HG03095 (cell line): ENCODE measurements at regions not wholly inside any gene's neighbourhood (a gene's known extent, or its start where the extent isn't known, plus 50 kb on each side); places are given as distances from the start of the nearest gene placed in this dataset.

Experiments used
- ATAC-seq: cut with Tn5 transposase; IDR thresholded peaks from one replicate; pipeline ENCODE4 v1.9.1; 2021; ENCODE audit warnings: moderate library complexity; ENCODE audit not compliant: unreplicated experiment

- no peak for ATAC-seq
These were observed 1948.5 kb upstream of the PCDH20 start for GRCh38 chr13:63364159-63364558.

- no peak for ATAC-seq
These were observed 1935.9 kb upstream of the PCDH20 start for GRCh38 chr13:63351533-63351932.

GRCh38 chr13:63351081-63351480 is 1935.4 kb upstream of the PCDH20 start:
- no peak for ATAC-seq

- no peak for ATAC-seq
These were observed 1930.2 kb upstream of the PCDH20 start for GRCh38 chr13:63345835-63346234.

- no peak for ATAC-seq
These were observed 1929.1 kb upstream of the PCDH20 start for GRCh38 chr13:63344711-63345110.

GRCh38 chr13:63337921-63338320 is 1922.3 kb upstream of the PCDH20 start:
- ATAC-seq = no peak

GRCh38 chr13:63337041-63337440 is 1921.4 kb upstream of the PCDH20 start:
- no peak for ATAC-seq

- ATAC-seq = no peak
These were observed 1920.9 kb upstream of the PCDH20 start for GRCh38 chr13:63336549-63336948.

- no peak for ATAC-seq
These were observed 1911.9 kb upstream of the PCDH20 start for GRCh38 chr13:63327584-63327983.

- no peak for ATAC-seq
These were observed 1907.8 kb upstream of the PCDH20 start for GRCh38 chr13:63323441-63323840.

GRCh38 chr13:63311587-63311986 is 1895.9 kb upstream of the PCDH20 start:
- ATAC-seq = no peak

GRCh38 chr13:63308549-63309165 is 1893.0 kb upstream of the PCDH20 start:
- no peak for ATAC-seq

GRCh38 chr13:63307228-63307627 is 1891.6 kb upstream of the PCDH20 start:
- no peak for ATAC-seq

GRCh38 chr13:63305641-63306133 is 1890.0 kb upstream of the PCDH20 start:
- no peak for ATAC-seq

- ATAC-seq = no peak
These were observed 1888.8 kb upstream of the PCDH20 start for GRCh38 chr13:63304497-63304896.

GRCh38 chr13:63299866-63300394 is 1884.3 kb upstream of the PCDH20 start:
- ATAC-seq = no peak

GRCh38 chr13:63297163-63297562 is 1881.5 kb upstream of the PCDH20 start:
- no peak for ATAC-seq

GRCh38 chr13:63291701-63292100 is 1876.1 kb upstream of the PCDH20 start:
- no peak for ATAC-seq

GRCh38 chr13:63288576-63288975 is 1872.9 kb upstream of the PCDH20 start:
- no peak for ATAC-seq

GRCh38 chr13:63287926-63288325 is 1872.3 kb upstream of the PCDH20 start:
- ATAC-seq = no peak

- no peak for ATAC-seq
These were observed 1869.8 kb upstream of the PCDH20 start for GRCh38 chr13:63285426-63285825.

GRCh38 chr13:63279136-63279535 is 1863.5 kb upstream of the PCDH20 start:
- no peak for ATAC-seq

- no peak for ATAC-seq
These were observed 1859.1 kb upstream of the PCDH20 start for GRCh38 chr13:63274772-63275171.
